DOHH2 (cell line): ENCODE measurements at regions not wholly inside any gene's neighbourhood (a gene's known extent, or its start where the extent isn't known, plus 50 kb on each side); places are given as distances from the start of the nearest gene placed in this dataset.
"Not testable (repeated sequence)": the region's sequence is repeated elsewhere in the genome, so short reads cannot be mapped to it uniquely, and the experiment has no call there.

ENCODE experiments used
- EZH2phosphoT487 ChIP-seq: fragments of 200-600 bp; sonication (generic); IDR thresholded peaks from 2 replicates; pipeline ENCODE4 v1.6.1; 2017; ENCODE audit warnings: borderline replicate concordance, mild to moderate bottlenecking, antibody characterized with exemption, low read length, moderate library complexity, mixed read lengths
- TF ChIP-seq, protein P1 (sequence below): fragments of 200-600 bp; sonication (generic); IDR thresholded peaks from one replicate; pipeline ENCODE4 v1.5.1; 2014; ENCODE audit warnings: antibody characterized with exemption, mild to moderate bottlenecking, low read depth, low read length; ENCODE audit not compliant: poor library complexity, severe bottlenecking

DNA sequence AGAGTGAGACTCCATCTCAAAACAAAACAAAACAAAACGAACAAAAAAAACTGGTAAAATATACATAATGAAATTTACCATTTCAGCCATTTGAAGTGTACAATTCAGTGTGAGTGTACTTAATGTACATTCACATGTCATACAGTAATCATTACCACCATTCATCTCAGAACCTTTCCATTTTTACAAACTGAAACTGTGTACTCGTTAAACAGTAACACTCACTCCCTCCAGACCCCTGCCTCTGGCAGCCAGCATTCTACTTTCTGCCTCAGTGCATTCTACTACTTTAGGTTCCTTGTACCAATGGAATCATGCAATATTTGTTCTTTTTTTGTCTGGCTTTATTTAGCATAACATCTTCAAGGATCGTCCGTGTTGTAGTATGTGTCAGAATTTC lies 87.5 kb upstream of the CRYM start:
- TF ChIP-seq, protein P1, sequence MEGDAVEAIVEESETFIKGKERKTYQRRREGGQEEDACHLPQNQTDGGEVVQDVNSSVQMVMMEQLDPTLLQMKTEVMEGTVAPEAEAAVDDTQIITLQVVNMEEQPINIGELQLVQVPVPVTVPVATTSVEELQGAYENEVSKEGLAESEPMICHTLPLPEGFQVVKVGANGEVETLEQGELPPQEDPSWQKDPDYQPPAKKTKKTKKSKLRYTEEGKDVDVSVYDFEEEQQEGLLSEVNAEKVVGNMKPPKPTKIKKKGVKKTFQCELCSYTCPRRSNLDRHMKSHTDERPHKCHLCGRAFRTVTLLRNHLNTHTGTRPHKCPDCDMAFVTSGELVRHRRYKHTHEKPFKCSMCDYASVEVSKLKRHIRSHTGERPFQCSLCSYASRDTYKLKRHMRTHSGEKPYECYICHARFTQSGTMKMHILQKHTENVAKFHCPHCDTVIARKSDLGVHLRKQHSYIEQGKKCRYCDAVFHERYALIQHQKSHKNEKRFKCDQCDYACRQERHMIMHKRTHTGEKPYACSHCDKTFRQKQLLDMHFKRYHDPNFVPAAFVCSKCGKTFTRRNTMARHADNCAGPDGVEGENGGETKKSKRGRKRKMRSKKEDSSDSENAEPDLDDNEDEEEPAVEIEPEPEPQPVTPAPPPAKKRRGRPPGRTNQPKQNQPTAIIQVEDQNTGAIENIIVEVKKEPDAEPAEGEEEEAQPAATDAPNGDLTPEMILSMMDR, result not testable (repeated sequence)
- TF ChIP-seq EZH2phosphoT487, result not testable (repeated sequence)
